ENCODE measurements at regions not wholly inside any gene's neighbourhood (a gene's known extent, or its start where the extent isn't known, plus 50 kb on each side); places are given as distances from the start of the nearest gene placed in this dataset.
"Not testable (repeated sequence)": the region's sequence is repeated elsewhere in the genome, so short reads cannot be mapped to it uniquely, and the experiment has no call there.

DNA sequence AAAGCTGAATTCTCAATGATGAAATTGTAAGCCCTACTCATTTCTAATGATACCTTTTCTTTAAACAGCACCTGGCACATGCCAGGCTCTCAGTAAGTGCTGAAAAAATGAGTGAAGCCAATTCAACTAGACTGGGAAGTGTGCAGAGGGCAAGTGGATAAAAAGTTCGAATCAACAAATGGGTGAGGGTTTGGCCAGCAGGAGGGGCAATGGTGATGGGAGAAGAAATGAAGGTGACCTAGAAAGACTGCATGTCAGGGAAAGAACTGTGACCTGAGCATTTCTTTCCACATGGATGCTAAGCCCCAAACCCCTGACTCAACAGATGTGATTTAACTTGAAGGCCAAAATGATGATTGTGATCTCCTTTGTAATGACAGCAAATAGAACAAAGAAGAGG is 54.6 kb downstream of the DKK1 start:
- TF ChIP-seq, protein P1, sequence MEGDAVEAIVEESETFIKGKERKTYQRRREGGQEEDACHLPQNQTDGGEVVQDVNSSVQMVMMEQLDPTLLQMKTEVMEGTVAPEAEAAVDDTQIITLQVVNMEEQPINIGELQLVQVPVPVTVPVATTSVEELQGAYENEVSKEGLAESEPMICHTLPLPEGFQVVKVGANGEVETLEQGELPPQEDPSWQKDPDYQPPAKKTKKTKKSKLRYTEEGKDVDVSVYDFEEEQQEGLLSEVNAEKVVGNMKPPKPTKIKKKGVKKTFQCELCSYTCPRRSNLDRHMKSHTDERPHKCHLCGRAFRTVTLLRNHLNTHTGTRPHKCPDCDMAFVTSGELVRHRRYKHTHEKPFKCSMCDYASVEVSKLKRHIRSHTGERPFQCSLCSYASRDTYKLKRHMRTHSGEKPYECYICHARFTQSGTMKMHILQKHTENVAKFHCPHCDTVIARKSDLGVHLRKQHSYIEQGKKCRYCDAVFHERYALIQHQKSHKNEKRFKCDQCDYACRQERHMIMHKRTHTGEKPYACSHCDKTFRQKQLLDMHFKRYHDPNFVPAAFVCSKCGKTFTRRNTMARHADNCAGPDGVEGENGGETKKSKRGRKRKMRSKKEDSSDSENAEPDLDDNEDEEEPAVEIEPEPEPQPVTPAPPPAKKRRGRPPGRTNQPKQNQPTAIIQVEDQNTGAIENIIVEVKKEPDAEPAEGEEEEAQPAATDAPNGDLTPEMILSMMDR (IDR thresholded peaks at IDR 0.05; ENCODE audit: low read depth, low read length): no peak
- H3K4me3 ChIP-seq (ENCODE audit: low read depth, low read length): no peak overlapping the region

DNA sequence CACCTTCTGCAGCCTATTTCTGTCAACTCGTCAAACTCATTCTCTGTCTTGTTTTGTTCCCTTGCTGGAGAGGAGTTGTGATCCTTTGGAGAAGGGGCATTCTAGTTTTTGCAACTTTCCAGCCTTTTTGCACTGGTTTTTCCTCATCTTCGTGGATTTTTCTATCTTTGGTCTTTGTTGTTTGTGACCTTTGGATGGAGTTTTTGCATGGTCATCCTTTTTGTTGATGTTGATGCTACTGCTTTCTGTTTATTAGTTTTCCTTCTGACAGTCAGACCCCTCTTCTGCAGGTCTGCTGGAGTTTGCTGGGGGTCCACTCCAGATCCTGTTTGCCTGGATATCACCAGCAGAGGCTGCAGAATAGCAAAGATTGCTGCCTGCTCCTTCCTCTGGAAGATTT is 60.1 kb downstream of the DKK1 start:
- H3K4me3 ChIP-seq (ENCODE audit: low read depth, low read length): not testable (repeated sequence)

DNA sequence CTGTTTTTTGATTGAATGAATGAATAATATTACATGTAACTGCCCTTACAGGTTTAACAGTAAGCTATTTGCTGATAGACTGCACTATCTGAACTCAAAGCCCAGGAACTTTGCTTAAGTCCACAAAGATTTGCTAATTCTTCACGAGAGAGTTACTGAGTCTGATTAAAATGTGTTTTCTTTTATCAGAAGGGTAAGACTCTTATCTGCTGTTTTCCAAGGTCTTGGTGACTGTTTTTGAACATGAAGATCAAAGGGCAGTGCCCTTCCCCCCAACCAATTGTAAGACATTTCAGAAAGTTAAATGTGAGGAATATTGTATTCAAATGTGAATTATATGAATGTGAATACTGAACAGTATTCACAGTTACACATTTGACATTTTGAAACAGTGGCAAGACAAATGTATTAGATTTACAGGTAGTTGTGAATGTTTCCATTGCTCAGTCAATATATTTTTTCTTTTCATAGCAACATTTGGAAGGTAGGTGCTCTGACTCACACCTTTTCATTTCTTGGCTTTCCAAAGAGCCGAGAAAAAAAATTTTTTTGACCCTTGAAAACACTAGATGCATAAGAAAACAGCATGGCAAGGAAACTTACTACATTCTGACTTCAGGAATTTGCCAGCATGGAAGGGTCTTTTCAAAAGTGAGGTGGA is 62.7 kb downstream of the DKK1 start:
- no peak overlapping the region for H3K4me3 ChIP-seq (ENCODE audit: low read depth, low read length)
- TF ChIP-seq, protein P1 (IDR thresholded peaks at IDR 0.05; ENCODE audit: low read depth, low read length): no peak

DNA sequence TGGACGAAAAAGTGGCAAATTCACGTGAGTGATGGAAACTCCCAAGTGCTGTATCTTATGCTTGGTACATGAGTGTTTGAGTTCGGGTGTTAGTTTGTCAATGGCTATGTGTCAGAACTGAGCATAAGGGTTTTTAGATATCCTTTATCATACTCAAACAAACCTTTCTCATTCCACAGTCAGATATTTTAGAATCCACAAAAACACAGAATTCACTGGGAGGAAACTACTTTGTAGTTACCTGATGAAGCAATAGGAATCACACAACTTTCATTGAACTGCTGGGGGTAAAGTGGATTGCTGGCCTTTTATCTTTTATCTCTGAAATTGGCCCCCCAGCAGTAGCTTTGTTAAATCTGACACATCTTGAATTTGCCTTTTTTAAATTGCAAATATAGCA is 64.0 kb downstream of the DKK1 start:
- no peak overlapping the region for H3K4me3 ChIP-seq (ENCODE audit: low read depth, low read length)
- TF ChIP-seq, protein P1 (IDR thresholded peaks at IDR 0.05; ENCODE audit: low read depth, low read length): no peak

DNA sequence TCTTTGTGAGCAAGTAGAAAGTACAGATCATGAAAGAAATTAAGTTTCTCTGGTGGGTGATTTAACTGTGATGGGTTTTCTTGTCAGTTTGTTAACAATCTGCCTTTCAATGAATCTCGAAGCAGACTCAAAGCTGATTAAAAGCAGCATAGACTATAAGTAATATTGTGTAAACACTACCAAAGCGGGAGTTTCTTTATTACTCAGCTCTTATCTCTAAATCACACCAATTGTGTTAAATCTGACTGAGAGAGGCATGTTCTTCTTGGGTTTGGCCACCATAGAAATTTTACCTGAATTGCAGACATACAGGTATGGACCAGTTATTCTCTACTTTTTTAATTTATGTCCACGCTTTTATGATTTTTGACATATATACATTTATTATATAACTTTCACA is 65.2 kb downstream of the DKK1 start:
- no peak overlapping the region for H3K4me3 ChIP-seq (ENCODE audit: low read depth, low read length)
- TF ChIP-seq, protein P1 (IDR thresholded peaks at IDR 0.05; ENCODE audit: low read depth, low read length): no peak

DNA sequence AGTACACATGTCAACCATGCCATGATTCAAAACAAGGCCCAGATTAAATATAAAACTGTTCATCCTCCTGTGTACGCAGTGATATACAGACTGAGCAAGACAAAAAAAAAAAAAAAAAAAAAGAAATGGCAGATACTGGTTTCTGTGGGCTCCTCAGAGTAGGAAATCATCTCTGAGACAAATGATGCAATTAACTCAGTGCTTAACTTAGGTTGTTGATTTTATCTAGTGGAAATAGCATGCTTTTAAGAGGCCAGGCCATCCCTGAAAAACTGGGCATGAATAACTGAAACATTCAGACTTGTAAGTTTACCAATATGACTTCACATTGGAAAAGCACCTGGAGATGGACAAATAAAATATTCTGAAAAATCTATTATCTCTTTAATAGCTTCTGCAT is 69.0 kb downstream of the DKK1 start:
- no peak overlapping the region for H3K4me3 ChIP-seq (ENCODE audit: low read depth, low read length)
- TF ChIP-seq, protein P1 (IDR thresholded peaks at IDR 0.05; ENCODE audit: low read depth, low read length): no peak

DNA sequence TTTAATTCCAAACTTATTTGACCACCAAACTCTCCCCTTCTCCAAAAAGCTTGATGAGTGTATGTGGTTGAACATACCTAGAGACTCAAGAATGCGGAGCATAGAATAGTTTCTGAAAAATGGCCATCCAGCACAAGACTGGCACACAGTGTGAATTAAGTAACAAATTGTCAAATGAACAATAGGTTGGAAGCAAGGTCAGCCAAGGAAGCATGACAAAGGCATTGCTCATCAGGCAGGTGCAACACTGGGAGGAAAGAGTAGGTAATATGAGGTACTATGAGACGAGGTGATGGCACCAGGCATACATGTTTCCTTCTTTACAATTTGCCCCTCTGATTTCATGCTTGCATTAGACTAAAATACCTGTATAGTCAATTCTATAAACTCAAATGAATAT is 73.7 kb downstream of the DKK1 start:
- TF ChIP-seq, protein P1 (IDR thresholded peaks at IDR 0.05; ENCODE audit: low read depth, low read length): no peak

DNA sequence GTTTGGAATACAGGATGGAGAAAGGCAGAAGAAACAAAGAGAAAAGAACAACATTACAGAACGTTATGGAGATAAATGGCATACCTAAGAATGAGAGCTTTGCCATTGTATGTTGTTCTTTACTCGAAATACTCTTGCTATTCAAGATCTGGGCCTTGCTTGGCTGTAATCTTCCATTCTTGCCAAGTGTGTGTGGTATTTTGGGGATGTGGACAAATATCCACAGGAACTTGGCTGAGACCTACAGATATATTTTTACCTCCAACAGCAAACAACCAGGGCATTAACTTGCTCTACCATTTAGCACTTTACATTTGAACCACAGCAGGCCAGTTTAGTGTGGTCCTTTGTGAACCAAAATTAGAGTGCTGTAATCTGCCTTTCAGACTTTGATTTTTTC is 76.3 kb downstream of the DKK1 start:
- TF ChIP-seq, protein P1 (IDR thresholded peaks at IDR 0.05; ENCODE audit: low read depth, low read length): no peak
- no peak overlapping the region for H3K4me3 ChIP-seq (ENCODE audit: low read depth, low read length)

More for the DNA sequence above, 73.7 kb downstream of the DKK1 start:
- H3K4me3 ChIP-seq (ENCODE audit: low read depth, low read length): no peak overlapping the region
